Bronchial epithelial cell (primary cell): ENCODE measurements at regions not wholly inside any gene's neighbourhood (a gene's known extent, or its start where the extent isn't known, plus 50 kb on each side); places are given as distances from the start of the nearest gene placed in this dataset.

Experiments used
- DNase-seq: peaks from one replicate; pipeline ENCODE4 v3.0.0-alpha.2; 2010; ENCODE audit warnings: low read depth
- FAIRE-seq: peaks from 2 replicates; lab custom pipeline; 2011; peaks lifted over from hg19 to GRCh38; lab: Jason Lieb, UNC
- H3K27me3 ChIP-seq: 2 replicates; pipeline ENCODE4 v1.5.1; 2011; ENCODE audit warnings: low read length; ENCODE audit not compliant: control insufficient read depth, insufficient read depth
- H3K36me3 ChIP-seq: 2 replicates; pipeline ENCODE4 v1.5.1; 2011; ENCODE audit warnings: low read length; ENCODE audit not compliant: control insufficient read depth, insufficient read depth
- H3K4me3 ChIP-seq: 2 replicates; pipeline ENCODE4 v1.5.1; 2011; ENCODE audit warnings: mild to moderate bottlenecking, low read depth, low read length, control low read depth
- CTCF ChIP-seq: IDR thresholded peaks from 2 replicates; pipeline ENCODE4 v1.5.1; 2011; ENCODE audit warnings: mild to moderate bottlenecking, moderate library complexity, low read length, control low read depth, inconsistent platforms; ENCODE audit not compliant: insufficient read depth, severe bottlenecking

GRCh38 chrX:42131856-42132255, 208.5 kb upstream of the CASK start:
- TF ChIP-seq CTCF, result no peak
- FAIRE-seq (no peak), DNase-seq (peak; percentile 67)
- no peaks in the 10 kb centered on the region for H3K36me3 ChIP-seq
- no peaks in the 10 kb centered on the region for H3K27me3 ChIP-seq
- no peak overlapping the region for H3K4me3 ChIP-seq

GRCh38 chrX:42129022-42129940, 205.9 kb upstream of the CASK start:
- TF ChIP-seq CTCF, result no peak
- Histone ChIP-seq H3K27me3 (no peaks in the 10 kb centered on the region), H3K4me3 (no peak overlapping the region), H3K36me3 (no peaks in the 10 kb centered on the region)
- FAIRE-seq, result no peak
- DNase-seq, result no peak

- TF ChIP-seq CTCF, result no peak
- FAIRE-seq, result no peak
- no peaks in the 10 kb centered on the region for H3K27me3 ChIP-seq
Observed at GRCh38 chrX:42128587-42128986, 205.2 kb upstream of the CASK start.

GRCh38 chrX:42128020-42128419, 204.7 kb upstream of the CASK start:
- DNase-seq (no peak), FAIRE-seq (no peak)
- Histone ChIP-seq H3K36me3 (no peaks in the 10 kb centered on the region), H3K4me3 (no peak overlapping the region), H3K27me3 (no peaks in the 10 kb centered on the region)
- no peak for TF ChIP-seq CTCF

More at GRCh38 chrX:42128587-42128986, 205.2 kb upstream of the CASK start:
- DNase-seq, result no peak
- no peak overlapping the region for H3K4me3 ChIP-seq
- no peaks in the 10 kb centered on the region for H3K36me3 ChIP-seq

GRCh38 chrX:42127563-42127962, 204.2 kb upstream of the CASK start:
- DNase-seq (no peak), FAIRE-seq (no peak)
- no peaks in the 10 kb centered on the region for H3K36me3 ChIP-seq
- H3K4me3 ChIP-seq, result no peak overlapping the region
- no peak for TF ChIP-seq CTCF
- H3K27me3 ChIP-seq, result no peaks in the 10 kb centered on the region

GRCh38 chrX:42123369-42123768, 200.0 kb upstream of the CASK start:
- no peak for FAIRE-seq
- no peaks in the 10 kb centered on the region for H3K36me3 ChIP-seq
- peak; percentile 20 for DNase-seq
- H3K27me3 ChIP-seq, result no peaks in the 10 kb centered on the region
- TF ChIP-seq CTCF, result no peak
- no peak overlapping the region for H3K4me3 ChIP-seq
